Lower lobe of right lung (tissue), 2 donors: ENCODE measurements at regions not wholly inside any gene's neighbourhood (a gene's known extent, or its start where the extent isn't known, plus 50 kb on each side); places are given as distances from the start of the nearest gene placed in this dataset.

ENCODE experiments used
- ATAC-seq, 2 donors: fragments of 200-7000 bp; cut with Tn5 transposase; one replicate each; pipeline ENCODE4 v1.9.1; 2020 to 2022; ENCODE audit warnings: mild to moderate bottlenecking in 2 of 2, moderate library complexity in 2 of 2
- DNase-seq: peaks from one replicate; pipeline ENCODE4 v3.0.0-alpha.2; 2020
- H3K27ac ChIP-seq: fragments of 200-600 bp; one replicate; pipeline ENCODE4 v1.8.0; 2022
- H3K27me3 ChIP-seq: fragments of 200-600 bp; one replicate; pipeline ENCODE4 v1.8.0; 2022; ENCODE audit warnings: low read depth
- H3K36me3 ChIP-seq: fragments of 200-600 bp; one replicate; pipeline ENCODE4 v1.8.0; 2022; ENCODE audit warnings: mild to moderate bottlenecking
- H3K4me1 ChIP-seq: fragments of 200-600 bp; one replicate; pipeline ENCODE4 v1.8.0; 2022
- H3K4me3 ChIP-seq: fragments of 200-600 bp; one replicate; pipeline ENCODE4 v1.8.0; 2022; ENCODE audit warnings: mild to moderate bottlenecking
- H3K9me3 ChIP-seq: fragments of 200-600 bp; one replicate; pipeline ENCODE4 v1.8.0; 2022
- CTCF ChIP-seq: fragments of 200-600 bp; IDR thresholded peaks from one replicate; pipeline ENCODE4 v1.8.0; 2022; ENCODE audit warnings: antibody characterized with exemption, mild to moderate bottlenecking
- intact Hi-C: fragments of 100-400 bp; cut with DNase I; formaldehyde crosslinking; loops from one replicate; pipeline ENCODE4 v1.11.0; 2022
- donor health status: DM: no; HTN: yes; CAD: no; lungs with severe emphysema.

DNA sequence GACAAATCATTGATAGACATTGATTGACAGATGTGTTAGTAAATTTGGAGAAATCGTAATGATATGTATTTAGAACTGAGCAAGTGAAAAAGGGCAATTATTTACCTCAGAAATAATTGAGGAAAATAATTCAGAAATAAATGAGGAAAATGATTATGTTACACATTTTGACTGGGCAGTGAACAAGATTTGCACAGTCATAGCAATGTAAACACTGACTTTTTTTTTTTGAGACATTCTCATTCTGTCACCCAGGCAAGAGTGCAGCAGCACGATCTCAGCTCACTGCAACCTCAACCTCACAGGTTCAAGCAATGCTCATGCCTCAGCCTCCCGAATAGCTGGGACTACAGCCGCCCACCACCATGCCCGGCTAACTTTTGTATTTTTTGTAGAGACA, 211.7 kb downstream of the SP3 start:
- Histone ChIP-seq H3K4me1 (no peaks in the 10 kb centered on the region), H3K27me3 (no peaks in the 10 kb centered on the region), H3K27ac (no peak overlapping the region), H3K36me3 (no peaks in the 10 kb centered on the region), H3K9me3 (no peaks in the 10 kb centered on the region), H3K4me3 (no peak overlapping the region)
- ATAC-seq = no peak
- intact Hi-C loops = no loop called here
- TF ChIP-seq CTCF = no peak
- DNase-seq = no peak

- no peak for TF ChIP-seq CTCF
- intact Hi-C loops = no loop called here
- Histone ChIP-seq H3K9me3 (no peaks in the 10 kb centered on the region), H3K27ac (no peak overlapping the region), H3K4me1 (no peaks in the 10 kb centered on the region), H3K27me3 (no peaks in the 10 kb centered on the region), H3K4me3 (no peak overlapping the region), H3K36me3 (no peaks in the 10 kb centered on the region)
- peak; percentile 29 to 74 for ATAC-seq
- DNase-seq = no peak
Measured at GRCh38 chr2:173754165-173754564, 211.0 kb downstream of the SP3 start.

- DNase-seq (no peak), ATAC-seq (no peak)
- no peak for TF ChIP-seq CTCF
- Histone ChIP-seq H3K36me3 (no peaks in the 10 kb centered on the region), H3K27ac (no peak overlapping the region), H3K4me1 (no peaks in the 10 kb centered on the region), H3K9me3 (no peaks in the 10 kb centered on the region), H3K4me3 (no peak overlapping the region), H3K27me3 (no peaks in the 10 kb centered on the region)
- intact Hi-C loops = no loop called here
Measured at GRCh38 chr2:173754837-173755236, 210.3 kb downstream of the SP3 start.

DNA sequence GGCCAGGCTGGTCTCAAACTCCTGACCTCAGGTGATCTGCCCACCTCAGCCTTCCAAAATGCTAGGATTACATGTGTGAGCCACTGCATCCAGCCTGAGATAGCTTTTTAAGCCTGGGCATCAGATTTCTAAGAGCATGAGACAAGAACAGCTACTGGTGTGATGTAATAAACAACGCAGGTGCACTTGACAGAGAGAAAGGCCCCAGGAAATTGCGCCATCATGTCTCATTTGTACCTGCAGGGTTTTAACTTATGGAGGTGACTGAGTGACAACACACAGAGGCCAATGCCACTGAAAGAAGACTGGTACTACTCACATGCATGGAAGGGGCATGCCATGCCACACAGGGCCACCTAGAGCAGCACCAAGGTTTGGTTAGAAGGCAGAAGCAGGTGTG, 209.4 kb downstream of the SP3 start:
- Histone ChIP-seq H3K27me3 (no peaks in the 10 kb centered on the region), H3K36me3 (no peaks in the 10 kb centered on the region), H3K9me3 (no peaks in the 10 kb centered on the region), H3K4me1 (no peaks in the 10 kb centered on the region), H3K4me3 (no peak overlapping the region), H3K27ac (no peak overlapping the region)
- intact Hi-C loops = no loop called here
- ATAC-seq (peak in 1 of 2 donors; percentile 18), DNase-seq (no peak)
- no peak for TF ChIP-seq CTCF

DNA sequence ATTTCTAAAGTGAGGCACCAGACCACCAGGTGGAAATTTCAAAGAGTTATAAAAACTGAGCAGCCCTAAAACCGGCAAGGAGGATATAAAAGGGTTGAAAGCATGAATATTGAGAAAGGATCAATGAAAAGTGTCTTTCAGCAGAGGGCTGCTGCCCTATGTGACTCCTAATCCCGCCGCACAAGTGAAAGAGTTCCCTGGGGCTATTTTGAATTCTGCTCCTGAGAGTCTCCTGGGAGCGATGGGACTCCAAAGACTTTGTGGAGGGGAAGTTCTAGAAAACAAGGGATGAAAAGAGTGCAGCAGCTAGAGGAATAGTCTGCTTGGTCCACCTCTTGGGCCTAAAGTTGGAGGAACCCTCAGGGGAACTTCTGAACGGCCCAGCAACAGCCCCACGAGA, 205.2 kb downstream of the SP3 start:
- Histone ChIP-seq H3K9me3 (no peaks in the 10 kb centered on the region), H3K4me1 (no peaks in the 10 kb centered on the region), H3K27ac (no peak overlapping the region), H3K27me3 (no peaks in the 10 kb centered on the region), H3K4me3 (no peak overlapping the region), H3K36me3 (no peaks in the 10 kb centered on the region)
- no peak for TF ChIP-seq CTCF
- ATAC-seq (no peak), DNase-seq (no peak)
- intact Hi-C loops = no loop called here

DNA sequence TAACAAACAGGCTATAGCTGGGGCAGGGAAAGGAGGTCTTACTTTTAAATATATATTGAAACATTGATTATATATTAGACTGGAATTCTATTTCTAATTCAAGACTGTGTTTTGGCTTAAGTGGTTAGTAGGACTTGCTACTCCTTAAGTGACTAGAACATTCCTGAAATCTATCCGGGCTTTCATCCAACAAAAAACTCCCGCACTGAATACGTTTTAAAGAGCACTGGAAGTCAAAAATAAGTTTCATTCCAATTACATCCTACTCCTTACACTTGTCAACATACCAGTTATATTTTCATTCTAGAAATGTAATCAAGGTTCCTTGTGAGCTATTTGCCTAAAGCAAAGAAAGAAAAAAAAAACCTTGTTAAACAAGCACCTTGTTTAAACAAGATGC, 204.6 kb downstream of the SP3 start:
- Histone ChIP-seq H3K36me3 (no peaks in the 10 kb centered on the region), H3K9me3 (no peaks in the 10 kb centered on the region), H3K4me3 (no peak overlapping the region), H3K27me3 (no peaks in the 10 kb centered on the region), H3K27ac (no peak overlapping the region), H3K4me1 (no peaks in the 10 kb centered on the region)
- DNase-seq (no peak), ATAC-seq (peak; percentile 45 to 89)
- no peak for TF ChIP-seq CTCF
- intact Hi-C loops = no loop called here
